ENCODE measurements at regions not wholly inside any gene's neighbourhood (a gene's known extent, or its start where the extent isn't known, plus 50 kb on each side); places are given as distances from the start of the nearest gene placed in this dataset.

GRCh38 chr10:86596266-86596665 lies 58.1 kb upstream of the OPN4 start:
- H3K27ac ChIP-seq (ENCODE audit: low read length), result no peak overlapping the region
- H3K4me3 ChIP-seq (ENCODE audit: low read length), result no peak overlapping the region
- no peaks in the 10 kb centered on the region for H3K27me3 ChIP-seq (ENCODE audit: control insufficient read depth, insufficient read depth, low read length)
- H3K36me3 ChIP-seq (ENCODE audit: control insufficient read depth, insufficient read depth, low read length), result no peaks in the 10 kb centered on the region
- WGBS (ENCODE audit: insufficient coverage, insufficient read length), result no CpG with 5 or more reads among the region's 3 CpGs
- H3K9me3 ChIP-seq (ENCODE audit: control insufficient read depth, insufficient read depth, low read length), result no peaks in the 10 kb centered on the region
- no peak for DNase-seq (ENCODE audit: low read depth, low spot score)
- H3K4me1 ChIP-seq (ENCODE audit: control insufficient read depth, insufficient read depth, low read length), result peaks cover 3% of the 10 kb centered on the region; the same call in 1 of the 2 replicates

GRCh38 chr10:86597306-86597705 lies 57.0 kb upstream of the OPN4 start:
- Histone ChIP-seq H3K9me3 (ENCODE audit: control insufficient read depth, insufficient read depth, low read length) (no peaks in the 10 kb centered on the region), H3K27ac (ENCODE audit: low read length) (no peak overlapping the region), H3K27me3 (ENCODE audit: control insufficient read depth, insufficient read depth, low read length) (no peaks in the 10 kb centered on the region), H3K4me3 (ENCODE audit: low read length) (no peak overlapping the region), H3K36me3 (ENCODE audit: control insufficient read depth, insufficient read depth, low read length) (no peaks in the 10 kb centered on the region), H3K4me1 (ENCODE audit: control insufficient read depth, insufficient read depth, low read length) (peaks cover 3% of the 10 kb centered on the region; the same call in 1 of the 2 replicates)
- no peak for DNase-seq (ENCODE audit: low read depth, low spot score)
- no CpG with 5 or more reads among the region's 15 CpGs for WGBS (ENCODE audit: insufficient coverage, insufficient read length)

- Histone ChIP-seq H3K9me3 (ENCODE audit: control insufficient read depth, insufficient read depth, low read length) (no peaks in the 10 kb centered on the region), H3K27me3 (ENCODE audit: control insufficient read depth, insufficient read depth, low read length) (no peaks in the 10 kb centered on the region), H3K4me1 (ENCODE audit: control insufficient read depth, insufficient read depth, low read length) (peaks cover 3% of the 10 kb centered on the region; the same call in 1 of the 2 replicates), H3K27ac (ENCODE audit: low read length) (no peak overlapping the region), H3K36me3 (ENCODE audit: control insufficient read depth, insufficient read depth, low read length) (no peaks in the 10 kb centered on the region), H3K4me3 (ENCODE audit: low read length) (no peak overlapping the region)
- WGBS (ENCODE audit: insufficient coverage, insufficient read length), result no CpG with 5 or more reads among the region's 1 CpG
- no peak for DNase-seq (ENCODE audit: low read depth, low spot score)
Measured at GRCh38 chr10:86598151-86598550, 56.2 kb upstream of the OPN4 start.

GRCh38 chr10:86599041-86599440 lies 55.3 kb upstream of the OPN4 start:
- no peak overlapping the region for H3K4me3 ChIP-seq (ENCODE audit: low read length)
- WGBS (ENCODE audit: insufficient coverage, insufficient read length), result no CpG with 5 or more reads among the region's 5 CpGs
- DNase-seq (ENCODE audit: low read depth, low spot score), result no peak
- no peaks in the 10 kb centered on the region for H3K9me3 ChIP-seq (ENCODE audit: control insufficient read depth, insufficient read depth, low read length)
- no peaks in the 10 kb centered on the region for H3K27me3 ChIP-seq (ENCODE audit: control insufficient read depth, insufficient read depth, low read length)
- H3K27ac ChIP-seq (ENCODE audit: low read length), result no peak overlapping the region
- no peaks in the 10 kb centered on the region for H3K36me3 ChIP-seq (ENCODE audit: control insufficient read depth, insufficient read depth, low read length)
- H3K4me1 ChIP-seq (ENCODE audit: control insufficient read depth, insufficient read depth, low read length), result peaks cover 3% of the 10 kb centered on the region; the same call in 1 of the 2 replicates

- no peaks in the 10 kb centered on the region for H3K9me3 ChIP-seq (ENCODE audit: control insufficient read depth, insufficient read depth, low read length)
- peaks cover 3% of the 10 kb centered on the region; the same call in 1 of the 2 replicates for H3K4me1 ChIP-seq (ENCODE audit: control insufficient read depth, insufficient read depth, low read length)
- H3K36me3 ChIP-seq (ENCODE audit: control insufficient read depth, insufficient read depth, low read length), result no peaks in the 10 kb centered on the region
- WGBS (ENCODE audit: insufficient coverage, insufficient read length), result no CpG with 5 or more reads among the region's 4 CpGs
- H3K4me3 ChIP-seq (ENCODE audit: low read length), result no peak overlapping the region
- no peaks in the 10 kb centered on the region for H3K27me3 ChIP-seq (ENCODE audit: control insufficient read depth, insufficient read depth, low read length)
- no peak for DNase-seq (ENCODE audit: low read depth, low spot score)
- H3K27ac ChIP-seq (ENCODE audit: low read length), result no peak overlapping the region
Measured at GRCh38 chr10:86599729-86600128, 54.6 kb upstream of the OPN4 start.

- peaks cover 3% of the 10 kb centered on the region; the same call in 1 of the 2 replicates for H3K4me1 ChIP-seq (ENCODE audit: control insufficient read depth, insufficient read depth, low read length)
- H3K27ac ChIP-seq (ENCODE audit: low read length), result no peak overlapping the region
- WGBS (ENCODE audit: insufficient coverage, insufficient read length), result no CpG with 5 or more reads among the region's 2 CpGs
- H3K27me3 ChIP-seq (ENCODE audit: control insufficient read depth, insufficient read depth, low read length), result no peaks in the 10 kb centered on the region
- H3K36me3 ChIP-seq (ENCODE audit: control insufficient read depth, insufficient read depth, low read length), result no peaks in the 10 kb centered on the region
- H3K9me3 ChIP-seq (ENCODE audit: control insufficient read depth, insufficient read depth, low read length), result no peaks in the 10 kb centered on the region
- DNase-seq (ENCODE audit: low read depth, low spot score), result no peak
- H3K4me3 ChIP-seq (ENCODE audit: low read length), result no peak overlapping the region
Measured at GRCh38 chr10:86600296-86600695, 54.1 kb upstream of the OPN4 start.

- Histone ChIP-seq H3K9me3 (ENCODE audit: control insufficient read depth, insufficient read depth, low read length) (no peaks in the 10 kb centered on the region), H3K4me1 (ENCODE audit: control insufficient read depth, insufficient read depth, low read length) (peaks cover 3% of the 10 kb centered on the region; the same call in 1 of the 2 replicates), H3K27ac (ENCODE audit: low read length) (no peak overlapping the region), H3K27me3 (ENCODE audit: control insufficient read depth, insufficient read depth, low read length) (no peaks in the 10 kb centered on the region), H3K4me3 (ENCODE audit: low read length) (no peak overlapping the region), H3K36me3 (ENCODE audit: control insufficient read depth, insufficient read depth, low read length) (no peaks in the 10 kb centered on the region)
- no CpG with 5 or more reads among the region's 3 CpGs for WGBS (ENCODE audit: insufficient coverage, insufficient read length)
- DNase-seq (ENCODE audit: low read depth, low spot score), result no peak
Measured at GRCh38 chr10:86601956-86602602, 52.3 kb upstream of the OPN4 start.

GRCh38 chr10:86603256-86603655 lies 51.1 kb upstream of the OPN4 start:
- H3K27me3 ChIP-seq (ENCODE audit: control insufficient read depth, insufficient read depth, low read length), result no peaks in the 10 kb centered on the region
- H3K36me3 ChIP-seq (ENCODE audit: control insufficient read depth, insufficient read depth, low read length), result no peaks in the 10 kb centered on the region

More at GRCh38 chr10:86603256-86603655, 51.1 kb upstream of the OPN4 start:
- no peaks in the 10 kb centered on the region for H3K9me3 ChIP-seq (ENCODE audit: control insufficient read depth, insufficient read depth, low read length)
- no peak for DNase-seq (ENCODE audit: low read depth, low spot score)
- no peak overlapping the region for H3K27ac ChIP-seq (ENCODE audit: low read length)
- H3K4me3 ChIP-seq (ENCODE audit: low read length), result no peak overlapping the region
- H3K4me1 ChIP-seq (ENCODE audit: control insufficient read depth, insufficient read depth, low read length), result peaks cover 3% of the 10 kb centered on the region; the same call in 1 of the 2 replicates
- no CpG with 5 or more reads among the region's 4 CpGs for WGBS (ENCODE audit: insufficient coverage, insufficient read length)
